SH-SY5Y (cell line): ENCODE measurements at regions not wholly inside any gene's neighbourhood (a gene's known extent, or its start where the extent isn't known, plus 50 kb on each side); places are given as distances from the start of the nearest gene placed in this dataset.

Experiments
- GATA2 ChIP-seq: IDR thresholded peaks from 2 replicates; pipeline ENCODE4 v1.6.1; 2011; ENCODE audit warnings: mild to moderate bottlenecking, low read depth, low read length
- GATA3 ChIP-seq: IDR thresholded peaks from 2 replicates; pipeline ENCODE4 v1.6.1; 2011; ENCODE audit warnings: low read depth, mild to moderate bottlenecking, low read length, moderate library complexity

DNA sequence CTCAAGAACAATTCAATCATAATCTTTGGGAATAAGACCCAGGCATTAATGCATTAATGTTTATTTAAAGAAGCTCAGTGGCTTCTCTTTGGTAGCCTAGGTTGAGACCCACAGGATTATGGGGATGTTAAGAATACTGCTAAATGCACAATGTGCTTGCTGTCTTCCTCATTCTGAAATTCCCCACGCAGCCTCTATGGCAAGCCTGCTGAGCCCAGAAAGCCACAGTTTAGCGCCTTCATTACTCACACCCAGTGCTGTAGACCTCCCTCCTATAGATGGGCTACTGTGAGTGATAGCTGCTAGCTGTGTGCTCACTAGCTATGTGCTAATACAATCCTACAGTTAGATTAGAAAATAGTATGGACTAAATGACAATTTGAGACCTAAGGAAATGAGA is 90.6 kb downstream of the TNFSF13B start:
- TF ChIP-seq GATA2 (no peak), GATA3 (no peak)
